A549 (cell line): ENCODE measurements at regions not wholly inside any gene's neighbourhood (a gene's known extent, or its start where the extent isn't known, plus 50 kb on each side); places are given as distances from the start of the nearest gene placed in this dataset.

Source experiments
- ATAC-seq, 2 experiments: fragments of 200-7000 bp in 1 of 2; fragments of >200 bp in 1 of 2; cut with Nextera tagmentation in 1 of 2; cut with Tn5 transposase in 1 of 2; 3 replicates each; pipeline versions ENCODE4 v1.8.0 to v1.9.1; 2018 to 2020; ENCODE audit warnings: mild to moderate bottlenecking in 1 of 2, moderate library complexity in 1 of 2
- CTCF ChIA-PET: fragments of 300-600 bp; sonication (Branson Sonifier 250); formaldehyde crosslinking; extraction: SDS; loops from one replicate; lab custom pipeline; 2021; ENCODE audit warnings: antibody characterized with exemption, inconsistent platforms; lab: Yijun Ruan, JAX
- POLR2A ChIA-PET: fragments of 350-600 bp; formaldehyde crosslinking; extraction: SDS; loops from one replicate; lab custom pipeline; 2021; ENCODE audit warnings: antibody characterized with exemption, inconsistent platforms; lab: Yijun Ruan, JAX
- DNase-seq, 2 experiments: peaks; one replicate each; pipeline versions ENCODE4 v3.0.0 to v3.0.0-alpha.2; 2011 to 2016; ENCODE audit warnings: low read depth in 1 of 2, low spot score in 1 of 2
- FAIRE-seq: peaks from 2 replicates; lab custom pipeline; 2011; peaks lifted over from hg19 to GRCh38; lab: Jason Lieb, UNC
- H3K27ac ChIP-seq, 2 experiments: fragments of >200 bp; sonication (Bioruptor Twin); formaldehyde crosslinking; 3 replicates each; pipeline ENCODE4 v1.5.1; 2016 to 2017
- H3K4me1 ChIP-seq: fragments of >200 bp; sonication (Bioruptor Twin); formaldehyde crosslinking; 3 replicates; pipeline ENCODE4 v1.6.1; 2016
- H3K4me2 ChIP-seq: fragments of >200 bp; sonication (Bioruptor Twin); formaldehyde crosslinking; 3 replicates; pipeline ENCODE4 v1.6.1; 2016
- H3K4me3 ChIP-seq: fragments of >200 bp; sonication (Bioruptor Twin); formaldehyde crosslinking; 3 replicates; pipeline ENCODE4 v1.5.1; 2016
- H3K9me3 ChIP-seq: fragments of >200 bp; sonication (Bioruptor Twin); formaldehyde crosslinking; 3 replicates; pipeline ENCODE4 v1.6.1; 2016
- CBX8 ChIP-seq: fragments of 200-600 bp; sonication (generic); IDR thresholded peaks from 2 replicates; pipeline ENCODE4 v1.6.1; 2016
- EHF ChIP-seq: fragments of 250-450 bp; sonication (Bioruptor Pico); IDR thresholded peaks from 2 replicates; pipeline ENCODE4 v1.5.0; 2020; ENCODE audit warnings: mild to moderate bottlenecking
- EP300 ChIP-seq, 2 experiments: fragments of >200 bp; sonication (Bioruptor Twin); formaldehyde crosslinking; IDR thresholded peaks; 2 replicates in 1 of 2; 3 replicates in 1 of 2; pipeline ENCODE4 v1.6.1; 2016 to 2017
- ESRRA ChIP-seq: fragments of 150-350 bp; IDR thresholded peaks from 2 replicates; pipeline ENCODE4 v1.6.1; 2014; ENCODE audit warnings: mild to moderate bottlenecking, low read length, borderline replicate concordance
- FOXS1 ChIP-seq: fragments of 250-450 bp; sonication (Bioruptor Pico); IDR thresholded peaks from 2 replicates; pipeline ENCODE4 v1.5.0; 2020; ENCODE audit warnings: mild to moderate bottlenecking, moderate library complexity
- HEYL ChIP-seq: fragments of 250-450 bp; sonication (Bioruptor Pico); IDR thresholded peaks from 2 replicates; pipeline ENCODE4 v1.8.0; 2021; ENCODE audit warnings: mild to moderate bottlenecking, moderate library complexity
- HOXB13 ChIP-seq: fragments of 250-450 bp; sonication (Bioruptor Pico); IDR thresholded peaks from 2 replicates; pipeline ENCODE4 v1.5.0; 2020; ENCODE audit warnings: low read depth, mild to moderate bottlenecking, moderate library complexity
- NPAS2 ChIP-seq: fragments of 250-450 bp; sonication (Bioruptor Pico); IDR thresholded peaks from 2 replicates; pipeline ENCODE4 v1.8.0; 2022; ENCODE audit warnings: mild to moderate bottlenecking, moderate library complexity, borderline replicate concordance
- NR3C1 ChIP-seq: fragments of >200 bp; sonication (Bioruptor Twin); formaldehyde crosslinking; IDR thresholded peaks from 3 replicates; pipeline ENCODE4 v1.6.1; 2017
- POLR2A ChIP-seq: IDR thresholded peaks from 2 replicates; pipeline ENCODE4 v1.6.1; 2012; ENCODE audit warnings: mild to moderate bottlenecking, low read length
- POLR2AphosphoS2 ChIP-seq: conservative IDR thresholded peaks from 2 replicates; pipeline ENCODE4 v1.6.1; 2012; ENCODE audit warnings: low read length, improper control_type of control experiment, inconsistent platforms
- RARB ChIP-seq: fragments of 250-450 bp; sonication (Bioruptor Pico); IDR thresholded peaks from 2 replicates; pipeline ENCODE4 v1.8.0; 2021; ENCODE audit warnings: mild to moderate bottlenecking, moderate library complexity
- RFX5 ChIP-seq: fragments of 450-650 bp; IDR thresholded peaks from 2 replicates; pipeline ENCODE4 v1.7.1; 2014; ENCODE audit warnings: antibody characterized with exemption, mild to moderate bottlenecking, moderate library complexity
- SREBF2 ChIP-seq: fragments of 450-650 bp; IDR thresholded peaks from 2 replicates; pipeline ENCODE4 v1.6.1; 2014; ENCODE audit warnings: mild to moderate bottlenecking, moderate library complexity
- TFCP2L1 ChIP-seq: fragments of 250-450 bp; sonication (Bioruptor Pico); IDR thresholded peaks from 2 replicates; pipeline ENCODE4 v1.5.0; 2021; ENCODE audit warnings: mild to moderate bottlenecking
- TP53 ChIP-seq: fragments of 250-450 bp; sonication (Bioruptor Pico); IDR thresholded peaks from 2 replicates; pipeline ENCODE4 v1.5.0; 2021; ENCODE audit warnings: mild to moderate bottlenecking, moderate library complexity
- ZC3H11A ChIP-seq: fragments of 450-650 bp; IDR thresholded peaks from 2 replicates; pipeline ENCODE4 v1.6.1; 2014; ENCODE audit warnings: antibody characterized with exemption, mild to moderate bottlenecking
- WGBS: methylation state at CpG from one replicate; pipeline ENCODE4 v1.1.6; 2017; ENCODE audit errors: missing lambda C conversion rate; 5-methylcytosine and 5-hydroxymethylcytosine counted together
- TF ChIP-seq, protein P1 (sequence below): fragments of >200 bp; sonication (Bioruptor Twin); formaldehyde crosslinking; IDR thresholded peaks from 2 replicates; pipeline ENCODE4 v1.6.1; 2016
- TF ChIP-seq, protein P2 (sequence below): IDR thresholded peaks from 2 replicates; pipeline ENCODE4 v1.6.1; 2012
- TF ChIP-seq, protein P3 (sequence below): fragments of 250-450 bp; sonication (Bioruptor Pico); IDR thresholded peaks from 2 replicates; pipeline ENCODE4 v1.5.0; 2021; ENCODE audit warnings: mild to moderate bottlenecking, moderate library complexity, borderline replicate concordance
- TF ChIP-seq, protein P4 (sequence below): IDR thresholded peaks from 2 replicates; pipeline ENCODE4 v1.6.1; 2012; ENCODE audit warnings: low read depth, borderline replicate concordance
- TF ChIP-seq, protein P5 (sequence below): fragments of 450-650 bp; IDR thresholded peaks from 2 replicates; pipeline ENCODE4 v1.6.1; 2014; ENCODE audit warnings: antibody characterized with exemption
- TF ChIP-seq, protein P6 (sequence below): IDR thresholded peaks from 2 replicates; pipeline ENCODE4 v1.6.1; 2012

DNA sequence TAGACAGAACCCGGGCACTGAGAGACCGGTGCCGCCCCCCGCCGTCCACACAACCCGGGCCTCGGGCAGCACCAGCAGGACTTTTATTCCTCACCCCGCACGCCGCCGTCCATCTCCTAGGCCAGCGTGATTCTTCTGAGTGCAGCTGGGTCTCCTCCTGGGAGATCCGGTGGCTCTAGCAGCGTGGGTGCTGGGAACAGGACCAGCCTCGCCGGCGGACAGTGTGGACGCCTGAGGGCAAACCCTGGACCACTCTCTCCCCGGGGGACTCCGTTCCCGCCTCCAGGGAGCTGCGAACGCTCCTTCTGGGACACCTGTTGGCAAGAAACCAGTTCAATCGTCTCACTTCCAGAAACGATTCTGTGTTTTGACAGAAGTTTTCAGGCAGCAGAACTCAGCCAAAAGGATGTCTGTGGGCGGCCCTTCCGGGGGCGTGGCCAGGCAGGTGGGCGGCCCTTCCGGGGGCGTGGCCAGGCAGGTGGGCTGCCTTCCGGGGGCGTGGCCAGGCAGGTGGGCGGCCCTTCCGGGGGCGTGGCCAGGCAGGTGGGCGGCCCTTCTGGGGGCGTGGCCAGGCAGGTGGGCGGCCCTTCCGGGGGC is 130.7 kb downstream of the DLL1 start (continued):
- no peak for TF ChIP-seq EP300 (IDR thresholded peaks at IDR 0.05)
- TF ChIP-seq NPAS2 (CRISPR knock-in tag), result no peak
- no peak for TF ChIP-seq FOXS1 (CRISPR knock-in tag)
- TF ChIP-seq HEYL (CRISPR knock-in tag), result no peak
- no peak for TF ChIP-seq POLR2A
- TF ChIP-seq NR3C1, result no peak

DNA sequence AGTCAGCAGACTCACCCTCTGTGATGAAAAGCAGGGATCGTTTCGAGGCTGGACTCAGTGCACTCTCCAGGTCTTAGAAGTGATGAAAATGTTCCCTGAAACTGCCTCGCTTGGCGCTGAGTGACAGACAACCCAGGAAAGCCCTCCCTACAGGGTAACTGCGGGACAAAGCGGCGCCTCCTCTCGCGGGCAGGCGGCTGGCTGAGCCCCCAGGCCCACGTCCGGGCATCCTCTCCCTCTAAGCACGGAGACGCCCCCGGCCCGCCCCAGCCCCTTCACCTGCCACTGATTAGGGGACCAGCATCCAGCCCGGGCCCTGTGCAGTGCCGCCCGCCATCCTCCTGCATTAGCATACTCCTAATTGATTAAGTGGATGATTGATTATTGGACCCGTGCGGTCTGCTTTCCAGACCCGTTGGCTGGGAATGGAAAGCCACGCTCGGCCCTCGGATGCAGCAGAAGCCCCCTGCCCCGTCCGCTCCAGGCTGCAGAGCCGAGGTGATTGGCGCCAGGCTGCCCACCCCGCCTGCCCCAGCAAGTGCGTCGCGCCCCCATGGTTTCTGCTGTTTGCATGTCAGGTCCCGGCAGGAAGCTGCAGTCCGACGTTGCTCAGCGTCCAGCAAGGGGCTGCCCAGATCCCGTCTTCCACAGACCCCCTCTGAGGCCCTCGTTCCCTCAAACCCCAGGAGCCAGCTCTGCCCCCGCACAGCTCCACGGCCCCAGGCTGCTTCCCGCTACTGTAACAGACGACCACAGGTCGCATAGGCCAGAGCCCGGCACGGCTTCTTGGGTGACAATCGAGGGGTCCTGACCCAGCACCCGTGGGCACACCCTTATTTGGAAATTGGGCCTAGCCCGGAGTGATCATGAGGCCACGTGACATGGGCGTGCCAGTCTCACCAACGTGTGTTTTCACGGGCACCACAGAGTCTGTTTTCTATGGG is 131.6 kb downstream of the DLL1 start:
- ChIA-PET CTCF (no interaction called here), POLR2A (no interaction called here)
- Histone ChIP-seq H3K9me3 (no peaks in the 10 kb centered on the region), H3K4me2 (no peak overlapping the region), H3K4me1 (no peaks in the 10 kb centered on the region), H3K4me3 (no peak overlapping the region), H3K27ac (no peak overlapping the region)
- WGBS, result 85% methylated on average over 36 of the region's 53 CpGs
- no peak for ATAC-seq
- FAIRE-seq, result no peak
- no peak for DNase-seq
- TF ChIP-seq, protein P1, sequence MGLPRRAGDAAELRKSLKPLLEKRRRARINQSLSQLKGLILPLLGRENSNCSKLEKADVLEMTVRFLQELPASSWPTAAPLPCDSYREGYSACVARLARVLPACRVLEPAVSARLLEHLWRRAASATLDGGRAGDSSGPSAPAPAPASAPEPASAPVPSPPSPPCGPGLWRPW, result no peak
- TF ChIP-seq HOXB13 (no peak), CBX8 (no peak), NR3C1 (no peak), POLR2A (no peak), TP53 (CRISPR knock-in tag) (no peak), POLR2AphosphoS2 (no peak), ZC3H11A (no peak), SREBF2 (no peak), EHF (CRISPR knock-in tag) (no peak), RARB (CRISPR knock-in tag) (no peak), RFX5 (no peak), TFCP2L1 (CRISPR knock-in tag) (no peak), ESRRA (no peak)
- TF ChIP-seq, protein P2, sequence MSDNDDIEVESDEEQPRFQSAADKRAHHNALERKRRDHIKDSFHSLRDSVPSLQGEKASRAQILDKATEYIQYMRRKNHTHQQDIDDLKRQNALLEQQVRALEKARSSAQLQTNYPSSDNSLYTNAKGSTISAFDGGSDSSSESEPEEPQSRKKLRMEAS, result no peak
- TF ChIP-seq, protein P3, sequence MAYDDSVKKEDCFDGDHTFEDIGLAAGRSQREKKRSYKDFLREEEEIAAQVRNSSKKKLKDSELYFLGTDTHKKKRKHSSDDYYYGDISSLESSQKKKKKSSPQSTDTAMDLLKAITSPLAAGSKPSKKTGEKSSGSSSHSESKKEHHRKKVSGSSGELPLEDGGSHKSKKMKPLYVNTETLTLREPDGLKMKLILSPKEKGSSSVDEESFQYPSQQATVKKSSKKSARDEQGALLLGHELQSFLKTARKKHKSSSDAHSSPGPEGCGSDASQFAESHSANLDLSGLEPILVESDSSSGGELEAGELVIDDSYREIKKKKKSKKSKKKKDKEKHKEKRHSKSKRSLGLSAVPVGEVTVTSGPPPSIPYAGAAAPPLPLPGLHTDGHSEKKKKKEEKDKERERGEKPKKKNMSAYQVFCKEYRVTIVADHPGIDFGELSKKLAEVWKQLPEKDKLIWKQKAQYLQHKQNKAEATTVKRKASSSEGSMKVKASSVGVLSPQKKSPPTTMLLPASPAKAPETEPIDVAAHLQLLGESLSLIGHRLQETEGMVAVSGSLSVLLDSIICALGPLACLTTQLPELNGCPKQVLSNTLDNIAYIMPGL (CRISPR knock-in tag), result no peak
- TF ChIP-seq, protein P4, sequence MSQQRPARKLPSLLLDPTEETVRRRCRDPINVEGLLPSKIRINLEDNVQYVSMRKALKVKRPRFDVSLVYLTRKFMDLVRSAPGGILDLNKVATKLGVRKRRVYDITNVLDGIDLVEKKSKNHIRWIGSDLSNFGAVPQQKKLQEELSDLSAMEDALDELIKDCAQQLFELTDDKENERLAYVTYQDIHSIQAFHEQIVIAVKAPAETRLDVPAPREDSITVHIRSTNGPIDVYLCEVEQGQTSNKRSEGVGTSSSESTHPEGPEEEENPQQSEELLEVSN, result no peak
- TF ChIP-seq, protein P5, sequence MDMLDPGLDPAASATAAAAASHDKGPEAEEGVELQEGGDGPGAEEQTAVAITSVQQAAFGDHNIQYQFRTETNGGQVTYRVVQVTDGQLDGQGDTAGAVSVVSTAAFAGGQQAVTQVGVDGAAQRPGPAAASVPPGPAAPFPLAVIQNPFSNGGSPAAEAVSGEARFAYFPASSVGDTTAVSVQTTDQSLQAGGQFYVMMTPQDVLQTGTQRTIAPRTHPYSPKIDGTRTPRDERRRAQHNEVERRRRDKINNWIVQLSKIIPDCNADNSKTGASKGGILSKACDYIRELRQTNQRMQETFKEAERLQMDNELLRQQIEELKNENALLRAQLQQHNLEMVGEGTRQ, result no peak
- TF ChIP-seq, protein P6, sequence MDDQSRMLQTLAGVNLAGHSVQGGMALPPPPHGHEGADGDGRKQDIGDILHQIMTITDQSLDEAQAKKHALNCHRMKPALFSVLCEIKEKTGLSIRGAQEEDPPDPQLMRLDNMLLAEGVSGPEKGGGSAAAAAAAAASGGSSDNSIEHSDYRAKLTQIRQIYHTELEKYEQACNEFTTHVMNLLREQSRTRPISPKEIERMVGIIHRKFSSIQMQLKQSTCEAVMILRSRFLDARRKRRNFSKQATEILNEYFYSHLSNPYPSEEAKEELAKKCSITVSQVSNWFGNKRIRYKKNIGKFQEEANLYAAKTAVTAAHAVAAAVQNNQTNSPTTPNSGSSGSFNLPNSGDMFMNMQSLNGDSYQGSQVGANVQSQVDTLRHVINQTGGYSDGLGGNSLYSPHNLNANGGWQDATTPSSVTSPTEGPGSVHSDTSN, result no peak
